OCI-LY1 (cell line): ENCODE measurements at regions not wholly inside any gene's neighbourhood (a gene's known extent, or its start where the extent isn't known, plus 50 kb on each side); places are given as distances from the start of the nearest gene placed in this dataset.

Experiments
- H2AFZ ChIP-seq: fragments of 200-600 bp; sonication (generic), shearing (Covaris generic); 2 replicates; pipeline ENCODE4 v1.6.0; 2014; ENCODE audit warnings: antibody characterized with exemption, mild to moderate bottlenecking, low read length
- H3F3A ChIP-seq: fragments of 200-600 bp; sonication (generic), shearing (Covaris generic); 2 replicates; pipeline ENCODE4 v1.6.0; 2014; ENCODE audit warnings: mild to moderate bottlenecking, antibody characterized with exemption, low read length, moderate library complexity; ENCODE audit not compliant: insufficient read depth
- H3K27ac ChIP-seq: fragments of 200-600 bp; sonication (generic); 2 replicates; pipeline ENCODE4 v1.5.1; 2014; ENCODE audit warnings: low read length, mixed run types, mild to moderate bottlenecking, low read depth; ENCODE audit not compliant: poor library complexity, severe bottlenecking
- H3K27me3 ChIP-seq: fragments of 200-600 bp; sonication (generic); 2 replicates; pipeline ENCODE4 v1.6.0; 2014; ENCODE audit warnings: antibody characterized with exemption, mild to moderate bottlenecking, low read length, moderate library complexity; ENCODE audit not compliant: insufficient read depth
- H3K36me3 ChIP-seq: fragments of 200-600 bp; sonication (generic); 2 replicates; pipeline ENCODE4 v1.6.1; 2014; ENCODE audit warnings: mild to moderate bottlenecking, antibody characterized with exemption, low read length, moderate library complexity, mixed read lengths; ENCODE audit not compliant: insufficient read depth
- H3K4me1 ChIP-seq: fragments of 200-600 bp; sonication (generic); 2 replicates; pipeline ENCODE4 v1.5.1; 2014; ENCODE audit warnings: mild to moderate bottlenecking, low read length, moderate library complexity; ENCODE audit not compliant: insufficient read depth, severe bottlenecking
- H3K4me2 ChIP-seq: fragments of 200-600 bp; sonication (generic), shearing (Covaris generic); 2 replicates; pipeline ENCODE4 v1.6.1; 2014; ENCODE audit warnings: low read length
- H3K4me3 ChIP-seq: fragments of 200-600 bp; sonication (generic); 2 replicates; pipeline ENCODE4 v1.5.1; 2014; ENCODE audit warnings: low read length, low read depth, mild to moderate bottlenecking, mixed read lengths; ENCODE audit not compliant: poor library complexity, severe bottlenecking
- H3K79me2 ChIP-seq: fragments of 200-600 bp; shearing (Covaris generic); 2 replicates; pipeline ENCODE4 v1.6.1; 2016; ENCODE audit warnings: mixed run types, low read length, mixed read lengths; ENCODE audit not compliant: insufficient read depth
- H3K9ac ChIP-seq: fragments of 200-600 bp; sonication (generic), shearing (Covaris generic); 2 replicates; pipeline ENCODE4 v1.6.1; 2014; ENCODE audit warnings: mild to moderate bottlenecking, low read length, mixed read lengths
- H3K9me2 ChIP-seq: fragments of 200-600 bp; sonication (generic), shearing (Covaris generic); 2 replicates; pipeline ENCODE4 v1.6.1; 2014; ENCODE audit warnings: low read depth, mild to moderate bottlenecking, low read length, mixed read lengths
- H3K9me3 ChIP-seq: fragments of 200-600 bp; shearing (Covaris generic); 2 replicates; pipeline ENCODE4 v1.6.1; 2014; ENCODE audit warnings: low read length, mixed read lengths
- H4K20me1 ChIP-seq: fragments of 200-600 bp; sonication (generic), shearing (Covaris generic); 2 replicates; pipeline ENCODE4 v1.6.0; 2016; ENCODE audit warnings: mild to moderate bottlenecking, low read length; ENCODE audit not compliant: insufficient read depth
- CTCF ChIP-seq: fragments of 200-600 bp; sonication (generic), shearing (Covaris generic); IDR thresholded peaks from 2 replicates; pipeline ENCODE4 v1.5.1; 2017; ENCODE audit warnings: mild to moderate bottlenecking, antibody characterized with exemption, low read length, moderate library complexity, mixed read lengths
- EZH2 ChIP-seq: fragments of 200-600 bp; sonication (generic), shearing (Covaris generic); IDR thresholded peaks from 2 replicates; pipeline ENCODE4 v1.8.0; 2017; ENCODE audit warnings: borderline replicate concordance, mixed run types, mild to moderate bottlenecking, antibody characterized with exemption, low read length, moderate library complexity, mixed read lengths

- Histone ChIP-seq H3K4me1 (no peaks in the 10 kb centered on the region), H3K9me3 (peaks cover 6% of the 10 kb centered on the region; the same call in 1 of the 2 replicates), H3K27ac (no peak overlapping the region), H3K36me3 (no peaks in the 10 kb centered on the region), H4K20me1 (no peaks in the 10 kb centered on the region), H3K9ac (no peak overlapping the region), H3K27me3 (no peaks in the 10 kb centered on the region; the same call in 1 of the 2 replicates), H3K9me2 (no peaks in the 10 kb centered on the region), H3F3A (no peaks in the 10 kb centered on the region), H3K4me2 (no peak overlapping the region), H3K4me3 (no peak overlapping the region), H3K79me2 (no peaks in the 10 kb centered on the region), H2AFZ (no peak overlapping the region)
- TF ChIP-seq EZH2 = no peak
- TF ChIP-seq CTCF = no peak
Measured at GRCh38 chr14:104335611-104336010, 197.2 kb downstream of the KIF26A start.

GRCh38 chr14:104337351-104337750, 199.0 kb downstream of the KIF26A start:
- no peak overlapping the region for H3K27ac ChIP-seq
- no peaks in the 10 kb centered on the region; the same call in 1 of the 2 replicates for H3K27me3 ChIP-seq
- no peaks in the 10 kb centered on the region for H3F3A ChIP-seq
- H3K9me3 ChIP-seq = peaks cover 3% of the 10 kb centered on the region; the same call in 1 of the 2 replicates
- TF ChIP-seq CTCF (no peak), EZH2 (no peak)
- H3K9me2 ChIP-seq = no peaks in the 10 kb centered on the region
- H3K4me3 ChIP-seq = no peak overlapping the region
- H3K79me2 ChIP-seq = no peaks in the 10 kb centered on the region
- no peak overlapping the region for H3K9ac ChIP-seq
- H4K20me1 ChIP-seq = no peaks in the 10 kb centered on the region
- H2AFZ ChIP-seq = no peak overlapping the region
- H3K36me3 ChIP-seq = no peaks in the 10 kb centered on the region
- no peak overlapping the region for H3K4me2 ChIP-seq
- H3K4me1 ChIP-seq = no peaks in the 10 kb centered on the region

- Histone ChIP-seq H3K36me3 (no peaks in the 10 kb centered on the region), H3K9me3 (peaks cover 3% of the 10 kb centered on the region; the same call in 1 of the 2 replicates), H4K20me1 (no peaks in the 10 kb centered on the region), H3K4me3 (no peak overlapping the region), H3K27ac (no peak overlapping the region), H3K79me2 (no peaks in the 10 kb centered on the region), H3F3A (no peaks in the 10 kb centered on the region), H2AFZ (no peak overlapping the region), H3K4me2 (no peak overlapping the region), H3K27me3 (no peaks in the 10 kb centered on the region; the same call in 1 of the 2 replicates), H3K9me2 (no peaks in the 10 kb centered on the region), H3K4me1 (no peaks in the 10 kb centered on the region), H3K9ac (no peak overlapping the region)
- TF ChIP-seq CTCF (no peak), EZH2 (no peak)
Measured at GRCh38 chr14:104339361-104339760, 201.0 kb downstream of the KIF26A start.
